ENCODE measurements at regions not wholly inside any gene's neighbourhood (a gene's known extent, or its start where the extent isn't known, plus 50 kb on each side); places are given as distances from the start of the nearest gene placed in this dataset.

- DNase-seq, result no peak
Observed at GRCh38 chr4:161222889-161223288, 940.9 kb downstream of the FSTL5 start.

- DNase-seq, result no peak
Observed at GRCh38 chr4:161208564-161208963, 955.2 kb downstream of the FSTL5 start.

GRCh38 chr4:161206528-161207080 lies 957.2 kb downstream of the FSTL5 start:
- no peak for DNase-seq

GRCh38 chr4:161203865-161204264 lies 959.9 kb downstream of the FSTL5 start:
- no peak for DNase-seq

DNA sequence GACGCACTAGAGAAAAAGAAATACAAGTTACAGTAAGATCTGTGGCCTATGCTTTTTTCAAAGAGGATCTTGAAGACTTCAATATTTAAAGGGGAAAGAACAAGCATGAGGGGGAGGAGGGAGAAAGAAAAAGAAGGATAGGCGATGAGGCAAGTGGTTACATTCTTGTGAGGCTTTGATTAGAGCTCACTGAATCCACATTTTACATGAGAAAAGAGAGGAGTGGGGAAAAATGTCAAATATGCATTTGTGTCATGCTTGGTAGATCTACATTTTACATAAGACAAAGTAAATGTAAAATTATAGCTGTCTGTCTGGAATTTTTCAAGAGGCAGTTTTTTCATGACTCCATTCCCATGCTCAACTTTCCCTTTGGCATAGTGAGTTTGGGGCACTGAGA lies 965.9 kb downstream of the FSTL5 start:
- no peak for DNase-seq

- no peak for DNase-seq
Observed at GRCh38 chr4:161197474-161197873, 966.3 kb downstream of the FSTL5 start.

DNA sequence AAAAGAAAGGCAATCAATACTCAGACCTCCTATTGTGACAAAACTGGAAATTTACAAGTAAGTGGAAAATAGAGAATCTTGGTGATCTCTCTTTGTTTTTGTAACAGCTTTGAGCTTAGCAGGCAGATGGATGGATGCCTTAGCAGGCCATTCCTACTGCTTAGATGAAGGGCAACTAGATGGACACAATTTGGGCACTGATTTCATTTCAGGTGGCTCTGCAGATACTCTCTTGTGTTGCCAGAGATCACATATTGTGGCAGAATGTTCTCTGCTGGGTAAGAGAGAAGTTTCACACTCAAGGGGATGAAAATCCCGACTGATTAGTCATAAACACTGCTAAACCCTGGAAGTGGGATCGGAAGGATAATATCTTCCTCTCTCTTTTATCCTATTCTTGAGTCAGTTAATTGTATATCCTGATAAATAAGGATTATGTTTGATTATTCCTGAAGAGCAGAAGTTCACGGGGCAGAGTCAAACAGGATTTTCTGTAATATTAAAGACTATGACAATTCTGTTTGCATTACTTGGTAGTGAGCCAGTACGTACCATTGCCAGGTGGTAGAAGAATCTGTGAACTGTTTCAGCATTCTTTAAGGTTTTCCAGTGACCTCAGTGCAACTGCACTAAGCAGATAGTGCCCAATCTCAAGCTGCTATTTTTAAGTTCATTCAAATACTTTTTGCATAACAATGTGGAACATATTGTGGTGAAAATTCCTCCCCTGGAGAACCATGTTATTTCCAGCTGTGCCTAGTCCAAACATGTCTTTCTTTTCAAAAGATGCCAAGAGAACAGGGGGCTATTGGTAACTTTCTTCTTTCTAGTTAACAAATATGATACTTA lies 974.3 kb downstream of the FSTL5 start:
- no peak for DNase-seq

DNA sequence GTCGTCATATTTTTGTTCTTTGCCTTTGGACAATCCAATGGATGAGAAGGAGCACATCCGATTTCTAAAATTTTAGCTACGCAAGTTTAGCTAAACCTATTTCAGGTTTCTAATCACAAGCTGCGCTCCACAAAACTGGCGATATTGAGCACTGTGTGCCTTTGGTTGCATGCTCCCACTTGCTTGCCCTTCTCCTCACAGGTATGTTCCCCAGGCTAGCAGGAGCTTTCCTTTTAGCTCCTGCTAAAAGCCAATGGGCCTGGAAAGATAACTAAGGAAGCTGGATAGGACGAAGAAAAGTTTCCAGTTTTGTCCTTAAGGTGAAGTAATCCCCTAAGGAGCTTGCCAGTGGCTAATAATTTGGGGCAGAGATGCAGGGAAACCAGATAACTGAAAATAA lies 975.2 kb downstream of the FSTL5 start:
- DNase-seq, result peak; percentile 42

DNA sequence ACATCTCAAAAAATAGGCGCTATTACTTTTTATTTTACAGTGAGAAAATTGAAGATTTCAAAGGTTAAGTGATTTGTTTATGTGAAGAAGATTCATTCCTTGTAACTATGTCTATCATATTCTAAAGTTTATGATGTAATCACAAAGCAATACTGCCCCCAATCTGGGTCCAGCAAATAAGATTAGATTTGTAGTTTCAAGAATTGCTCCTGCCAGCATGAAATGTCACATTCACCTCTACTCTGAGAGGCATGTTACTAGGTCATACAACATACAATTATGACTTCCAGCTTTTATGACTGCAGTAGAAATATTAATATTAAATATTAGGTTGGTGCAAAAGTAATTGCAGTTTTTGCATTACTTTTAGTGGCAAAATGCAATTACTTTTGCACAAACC lies 976.2 kb downstream of the FSTL5 start:
- DNase-seq, result no peak

DNA sequence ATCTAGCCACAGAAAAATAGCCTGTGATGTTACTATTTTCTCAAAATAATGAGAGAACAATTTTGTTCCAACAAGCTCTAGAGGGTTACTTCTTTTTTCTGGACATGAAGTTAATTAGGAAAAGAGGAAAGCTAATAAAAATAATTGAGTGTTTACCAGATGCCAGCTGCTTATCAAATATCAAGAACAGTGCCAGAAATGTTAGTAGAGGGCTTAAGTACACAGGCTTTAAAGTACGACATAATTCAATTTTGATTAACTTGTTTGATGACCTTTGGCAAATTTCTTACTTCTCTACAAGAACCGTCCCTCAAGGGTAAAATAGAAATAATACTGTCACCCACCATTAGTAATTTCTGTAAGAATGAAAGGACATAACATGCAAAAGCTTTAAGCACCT lies 977.0 kb downstream of the FSTL5 start:
- no peak for DNase-seq

- DNase-seq, result no peak
Observed at GRCh38 chr4:161186012-161186411, 977.8 kb downstream of the FSTL5 start.

DNA sequence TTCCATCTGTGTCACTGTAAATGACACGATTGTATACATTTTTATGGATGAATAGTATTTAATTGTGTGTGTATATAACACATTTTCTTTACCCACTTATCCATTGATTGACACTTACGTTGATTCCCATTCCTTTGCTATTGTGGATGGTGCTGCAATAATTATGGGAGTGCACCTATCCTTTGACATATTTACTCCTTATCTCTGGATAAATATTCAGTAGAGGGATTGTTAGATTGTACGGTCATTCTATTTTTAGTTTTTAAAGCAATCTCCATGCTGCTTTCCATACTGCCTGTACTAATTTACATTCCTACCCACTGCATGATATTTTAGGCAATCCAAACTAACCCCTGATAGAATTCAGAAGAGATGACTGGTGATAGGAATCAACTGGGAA lies 980.1 kb downstream of the FSTL5 start:
- DNase-seq, result no peak

DNA sequence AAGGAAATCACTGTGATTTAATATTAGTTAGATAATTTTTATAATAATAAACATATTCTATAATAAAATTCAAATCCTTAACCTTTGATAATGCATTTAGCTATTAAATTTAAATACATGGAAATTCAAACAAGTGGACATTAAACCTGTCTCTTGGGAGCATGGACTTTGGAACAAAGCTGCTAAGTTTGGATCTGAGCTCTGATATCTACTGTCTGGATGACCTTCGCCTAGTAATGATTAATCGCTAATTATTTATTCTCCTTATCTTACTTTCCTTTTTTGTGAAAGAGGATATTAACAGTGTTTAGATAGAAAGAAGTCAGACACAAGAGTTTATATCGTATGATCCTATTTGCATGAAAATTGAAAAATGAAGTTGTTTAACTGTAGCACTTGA lies 980.9 kb downstream of the FSTL5 start:
- DNase-seq, result no peak

GRCh38 chr4:161178310-161178709 lies 985.5 kb downstream of the FSTL5 start:
- no peak for DNase-seq

- DNase-seq, result no peak
Observed at GRCh38 chr4:161172396-161173026, 991.3 kb downstream of the FSTL5 start.

GRCh38 chr4:161167539-161167938 lies 996.3 kb downstream of the FSTL5 start:
- DNase-seq, result no peak

DNA sequence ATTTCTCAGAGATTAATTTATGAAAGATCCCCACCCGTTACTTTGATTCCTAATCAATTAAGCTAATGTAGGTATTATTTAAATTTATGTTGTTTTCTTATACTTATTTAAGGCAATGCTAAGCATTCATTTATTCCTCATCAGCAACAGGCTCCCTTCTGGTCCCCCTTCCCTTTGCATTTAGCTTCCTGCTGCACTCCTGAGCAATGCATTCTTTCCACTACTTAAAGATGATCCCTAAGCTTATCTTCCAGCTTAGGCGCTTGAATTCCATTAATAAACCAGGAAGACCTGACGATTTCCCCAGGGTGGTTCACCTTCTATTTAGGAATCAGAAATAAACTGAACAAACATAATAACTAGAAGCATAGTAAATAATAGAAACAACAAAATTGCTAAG lies 1003.1 kb downstream of the FSTL5 start:
- DNase-seq, result no peak

DNA sequence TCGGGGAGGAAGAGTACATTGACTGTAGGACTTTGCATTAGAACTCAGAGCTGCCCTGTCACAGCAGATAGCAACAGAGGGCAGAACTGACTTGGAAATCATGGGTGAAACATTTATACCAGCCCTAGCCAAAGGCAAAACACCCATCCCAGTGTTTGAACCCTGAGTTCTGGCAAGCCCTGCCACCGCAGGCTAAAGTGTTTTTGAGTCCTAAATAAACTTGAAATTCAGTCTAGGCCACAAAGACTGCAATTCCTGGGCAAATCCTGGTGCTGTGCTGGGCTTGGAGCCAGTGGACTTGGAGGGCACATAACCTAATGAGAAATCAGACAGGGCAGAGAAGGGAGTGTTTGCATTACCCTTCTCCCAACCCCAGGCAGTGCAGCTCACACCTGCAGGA lies 1015.7 kb downstream of the FSTL5 start:
- DNase-seq, result no peak

GRCh38 chr4:161143375-161143774 lies 1020.4 kb downstream of the FSTL5 start:
- no peak for DNase-seq

DNA sequence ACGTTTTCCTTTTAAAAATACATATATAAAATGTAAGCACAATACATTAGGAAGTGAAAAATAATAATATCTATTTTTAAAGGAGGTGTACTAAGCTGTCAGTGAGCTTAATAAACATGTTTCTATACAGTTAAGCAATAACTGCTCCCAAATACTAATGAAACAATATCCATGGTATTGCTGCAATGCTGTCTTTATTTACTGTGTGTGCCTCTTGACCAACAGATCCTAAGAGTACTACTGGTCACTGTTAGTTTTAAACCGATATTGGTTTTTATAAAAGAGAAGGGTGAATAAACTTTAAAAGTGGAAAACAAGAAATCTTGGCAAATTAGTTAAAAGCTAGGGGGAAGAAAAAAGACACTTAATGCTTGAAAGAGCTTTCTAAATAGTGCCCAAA lies 1029.0 kb downstream of the FSTL5 start:
- DNase-seq, result no peak

DNA sequence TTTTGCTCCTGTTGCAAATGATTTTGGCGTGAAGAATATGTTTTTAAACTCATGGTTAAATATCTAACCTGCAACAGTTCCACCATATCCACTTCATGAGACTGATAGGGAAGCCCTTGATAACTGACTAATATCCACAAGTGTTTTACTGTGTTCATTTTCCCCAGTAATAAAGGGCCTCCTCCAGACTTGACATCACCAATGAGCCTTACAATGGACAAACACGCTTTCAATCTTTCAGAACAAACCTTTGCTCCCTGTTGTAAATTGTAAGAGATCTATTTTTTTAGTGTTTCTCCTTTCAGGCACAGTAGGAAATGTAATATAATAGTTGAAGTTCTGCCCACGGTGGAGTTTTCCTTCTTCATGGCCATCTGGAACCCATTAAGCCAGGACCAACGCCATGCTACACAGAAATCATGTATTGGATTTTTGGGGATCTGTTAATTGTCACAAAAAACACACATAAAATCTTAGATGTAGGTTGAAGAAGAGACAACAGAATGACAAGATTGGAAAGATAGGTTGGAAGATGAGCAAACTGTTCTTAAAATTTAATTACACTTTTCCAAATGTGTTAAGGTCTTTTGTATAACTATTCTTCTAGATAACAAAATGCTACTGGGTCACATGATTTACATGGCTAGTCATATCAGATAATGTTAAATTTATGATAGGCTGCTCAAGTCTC lies 1030.1 kb downstream of the FSTL5 start:
- DNase-seq, result no peak

DNA sequence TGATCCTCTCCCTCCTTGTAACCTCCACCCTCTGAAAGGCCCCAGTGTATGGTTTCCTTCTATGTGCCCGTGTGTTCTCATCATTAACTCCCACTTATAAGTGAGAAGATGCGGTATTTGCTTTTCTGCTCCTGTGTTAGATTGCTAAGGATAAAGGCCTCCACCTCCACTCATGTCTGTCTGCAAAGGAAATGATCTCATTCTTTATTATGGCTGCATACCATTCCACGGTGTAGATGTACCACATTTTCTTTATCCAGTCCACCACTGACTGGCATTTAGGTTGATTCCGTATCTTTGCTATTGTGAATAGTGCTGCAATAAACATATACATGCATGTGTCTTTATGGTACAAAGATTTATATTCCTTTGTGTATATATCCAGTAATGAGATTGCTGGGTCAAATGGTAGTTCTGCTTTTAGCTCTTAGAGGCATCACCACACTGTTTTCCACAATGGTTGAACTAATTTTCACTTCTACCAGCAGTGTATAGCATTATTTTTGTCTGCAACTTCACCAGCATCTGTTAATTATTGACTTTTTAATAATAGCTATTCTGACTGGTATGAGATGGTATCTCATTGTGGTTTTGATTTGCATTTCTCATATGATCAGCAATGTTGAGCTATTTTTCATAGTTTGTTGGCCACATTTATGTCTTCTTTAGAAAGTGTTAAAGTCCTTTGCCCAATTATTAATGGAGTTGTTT lies 1030.9 kb downstream of the FSTL5 start:
- DNase-seq, result no peak

GRCh38 chr4:161121451-161121850 lies 1042.3 kb downstream of the FSTL5 start:
- DNase-seq, result no peak

All from NCI-H446 treated with DMSO at 0.1 percent for 48 hours (cell line).